MM.1S (cell line): ENCODE measurements at regions not wholly inside any gene's neighbourhood (a gene's known extent, or its start where the extent isn't known, plus 50 kb on each side); places are given as distances from the start of the nearest gene placed in this dataset.

Experiments
- DNase-seq: peaks from one replicate; pipeline ENCODE4 v3.0.0-alpha.2; 2015
- H2AFZ ChIP-seq: fragments of 300-600 bp; sonication (generic); 2 replicates; pipeline ENCODE4 v1.6.0; 2016; ENCODE audit warnings: antibody characterized with exemption, low read length
- H3F3A ChIP-seq: fragments of 300-600 bp; sonication (generic); 2 replicates; pipeline ENCODE4 v1.6.1; 2016; ENCODE audit warnings: mild to moderate bottlenecking, antibody characterized with exemption, low read length, moderate library complexity, mixed read lengths; ENCODE audit not compliant: insufficient read depth
- H3K27ac ChIP-seq: fragments of 300-600 bp; sonication (generic); 2 replicates; pipeline ENCODE4 v1.5.1; 2016; ENCODE audit warnings: mild to moderate bottlenecking, low read length
- H3K27me3 ChIP-seq: fragments of 300-600 bp; sonication (generic); replicated peaks from 2 replicates; pipeline ENCODE4 v1.6.0; 2016; ENCODE audit warnings: low read length; ENCODE audit not compliant: insufficient read depth
- H3K36me3 ChIP-seq: fragments of 300-600 bp; sonication (generic); replicated peaks from 2 replicates; pipeline ENCODE4 v1.6.1; 2016; ENCODE audit warnings: mild to moderate bottlenecking, low read length, mixed read lengths; ENCODE audit not compliant: insufficient read depth
- H3K4me1 ChIP-seq: fragments of 300-600 bp; sonication (generic); 2 replicates; pipeline ENCODE4 v1.6.1; 2016; ENCODE audit warnings: low read length, mixed read lengths
- H3K4me2 ChIP-seq: fragments of 300-600 bp; sonication (generic); 2 replicates; pipeline ENCODE4 v1.6.0; 2016; ENCODE audit warnings: low read depth, low read length
- H3K4me3 ChIP-seq: fragments of 300-600 bp; sonication (generic); 2 replicates; pipeline ENCODE4 v1.5.1; 2016; ENCODE audit warnings: low read length, mixed read lengths
- H3K79me2 ChIP-seq: fragments of 300-600 bp; sonication (generic); 2 replicates; pipeline ENCODE4 v1.6.1; 2016; ENCODE audit warnings: mixed run types, low read length, mixed read lengths
- H3K9ac ChIP-seq: fragments of 300-600 bp; sonication (generic); 2 replicates; pipeline ENCODE4 v1.6.1; 2016; ENCODE audit warnings: low read length, mixed read lengths
- H3K9me2 ChIP-seq: fragments of 300-600 bp; sonication (generic); replicated peaks from 2 replicates; pipeline ENCODE4 v1.6.1; 2016; ENCODE audit warnings: mild to moderate bottlenecking, low read length, mixed read lengths; ENCODE audit not compliant: insufficient read depth
- H3K9me3 ChIP-seq: fragments of 300-600 bp; sonication (generic); replicated peaks from 2 replicates; pipeline ENCODE4 v1.6.1; 2016; ENCODE audit warnings: mild to moderate bottlenecking, low read length, mixed read lengths; ENCODE audit not compliant: insufficient read depth
- H4K20me1 ChIP-seq: fragments of 300-600 bp; sonication (generic); 2 replicates; pipeline ENCODE4 v1.6.1; 2016; ENCODE audit warnings: mild to moderate bottlenecking, low read length, moderate library complexity, mixed read lengths; ENCODE audit not compliant: insufficient read depth
- CTCF ChIP-seq: fragments of 300-600 bp; sonication (generic); IDR thresholded peaks from 2 replicates; pipeline ENCODE4 v1.5.1; 2016; ENCODE audit warnings: antibody characterized with exemption, low read length, mixed read lengths
- EZH2 ChIP-seq: fragments of 300-600 bp; sonication (generic); optimal IDR thresholded peaks from 2 replicates; pipeline ENCODE3; 2017; ENCODE audit warnings: low read depth, mild to moderate bottlenecking, antibody characterized with exemption, low read length, mixed read lengths
- EZH2phosphoT487 ChIP-seq: fragments of 300-600 bp; sonication (generic); IDR thresholded peaks from 2 replicates; pipeline ENCODE4 v1.6.1; 2018; ENCODE audit warnings: antibody characterized with exemption, low read length

GRCh38 chr5:144644317-144644716, 473.6 kb downstream of the KCTD16 start:
- no peak for TF ChIP-seq CTCF
- TF ChIP-seq EZH2phosphoT487: no peak
- TF ChIP-seq EZH2: no peak
- H4K20me1 ChIP-seq: no peaks in the 10 kb centered on the region
- no peaks in the 10 kb centered on the region for H3K9me2 ChIP-seq
- H3F3A ChIP-seq: no peaks in the 10 kb centered on the region
- H3K27me3 ChIP-seq: no peaks in the 10 kb centered on the region
- H3K4me3 ChIP-seq: no peak overlapping the region
- no peaks in the 10 kb centered on the region for H3K9me3 ChIP-seq
- no peaks in the 10 kb centered on the region for H3K4me1 ChIP-seq
- H3K4me2 ChIP-seq: no peak overlapping the region
- no peak for DNase-seq
- no peaks in the 10 kb centered on the region for H3K36me3 ChIP-seq
- H3K79me2 ChIP-seq: no peaks in the 10 kb centered on the region
- H2AFZ ChIP-seq: no peak overlapping the region
- no peak overlapping the region for H3K27ac ChIP-seq
- no peak overlapping the region for H3K9ac ChIP-seq

GRCh38 chr5:144638787-144639186, 468.1 kb downstream of the KCTD16 start:
- TF ChIP-seq EZH2: no peak
- no peak for TF ChIP-seq CTCF
- no peak for TF ChIP-seq EZH2phosphoT487
- Histone ChIP-seq H2AFZ (no peak overlapping the region), H3K36me3 (no peaks in the 10 kb centered on the region), H3K27ac (no peak overlapping the region), H3K79me2 (no peaks in the 10 kb centered on the region), H3K9me2 (no peaks in the 10 kb centered on the region), H3K4me1 (no peaks in the 10 kb centered on the region), H4K20me1 (no peaks in the 10 kb centered on the region), H3K27me3 (no peaks in the 10 kb centered on the region), H3K9me3 (no peaks in the 10 kb centered on the region), H3K4me3 (no peak overlapping the region), H3F3A (no peaks in the 10 kb centered on the region), H3K9ac (no peak overlapping the region), H3K4me2 (no peak overlapping the region)
- DNase-seq: no peak

- Histone ChIP-seq H4K20me1 (no peaks in the 10 kb centered on the region), H3K4me1 (no peaks in the 10 kb centered on the region)
- no peak for DNase-seq
Observed at GRCh38 chr5:144634138-144634537, 463.5 kb downstream of the KCTD16 start.

More at GRCh38 chr5:144634138-144634537, 463.5 kb downstream of the KCTD16 start:
- H3K9me3 ChIP-seq: no peaks in the 10 kb centered on the region
- H2AFZ ChIP-seq: no peak overlapping the region
- H3K9me2 ChIP-seq: no peaks in the 10 kb centered on the region
- TF ChIP-seq EZH2 (no peak), EZH2phosphoT487 (no peak), CTCF (no peak)
- H3K27me3 ChIP-seq: no peaks in the 10 kb centered on the region
- H3K79me2 ChIP-seq: no peaks in the 10 kb centered on the region
- H3K4me3 ChIP-seq: no peak overlapping the region
- no peak overlapping the region for H3K27ac ChIP-seq
- no peak overlapping the region for H3K4me2 ChIP-seq
- H3K36me3 ChIP-seq: no peaks in the 10 kb centered on the region
- H3K9ac ChIP-seq: no peak overlapping the region
- no peaks in the 10 kb centered on the region for H3F3A ChIP-seq
